ENCODE measurements at regions not wholly inside any gene's neighbourhood (a gene's known extent, or its start where the extent isn't known, plus 50 kb on each side); places are given as distances from the start of the nearest gene placed in this dataset.

DNA sequence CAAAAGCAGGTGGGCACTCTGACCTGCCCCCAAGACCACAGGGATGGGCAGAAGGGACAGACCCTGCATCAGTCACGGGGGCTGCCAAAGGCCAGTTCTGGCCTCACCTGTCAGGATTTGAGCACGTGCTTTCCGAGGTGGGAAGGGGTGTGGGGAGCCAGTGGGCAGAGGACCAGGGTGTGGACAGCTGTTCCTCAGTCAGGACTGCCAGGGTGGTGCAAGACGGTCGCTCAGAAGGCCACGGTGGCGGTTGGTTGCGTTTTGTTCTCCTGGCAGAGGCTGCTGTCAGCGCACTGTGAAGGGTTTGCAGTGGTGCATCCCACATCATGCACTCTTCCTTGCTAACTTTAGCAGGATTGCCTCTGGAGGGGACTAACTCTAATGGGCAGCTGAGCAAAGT lies 665.3 kb upstream of the RAB6C start:
- Histone ChIP-seq H3K4me2 (ENCODE audit: insufficient read depth, low read length) (no peak overlapping the region), H3K79me2 (ENCODE audit: control insufficient read depth, insufficient read depth, low read length) (no peaks in the 10 kb centered on the region), H2AFZ (ENCODE audit: low read depth, low read length) (no peak overlapping the region), H3K9me1 (replicated peaks; ENCODE audit: control insufficient read depth, extremely low read depth, insufficient read depth, low read length) (no peaks in the 10 kb centered on the region), H3K4me1 (ENCODE audit: control insufficient read depth, extremely low read depth, insufficient read depth, low read length) (no peaks in the 10 kb centered on the region), H3K36me3 (ENCODE audit: control insufficient read depth in 2 of 2, extremely low read depth in 1 of 2, insufficient read depth in 2 of 2, low read length in 2 of 2) (no peaks in the 10 kb centered on the region), H3K27ac (ENCODE audit: insufficient read depth, low read depth, low read length) (no peak overlapping the region), H3K27me3 (ENCODE audit: control insufficient read depth in 2 of 2, insufficient read depth in 2 of 2, low read length in 2 of 2) (no peaks in the 10 kb centered on the region), H3K9me3 (replicated peaks; ENCODE audit: control insufficient read depth, insufficient read depth, low read length) (peaks cover 2% of the 10 kb centered on the region), H3K9ac (replicated peaks; ENCODE audit: extremely low read depth, insufficient read depth, low read length) (no peak overlapping the region), H3K4me3 (replicated peaks in 1 of 3; ENCODE audit: insufficient read depth in 1 of 3, low read depth in 1 of 3, low read length in 3 of 3) (no peak overlapping the region), H4K20me1 (replicated peaks; ENCODE audit: control insufficient read depth, extremely low read depth, insufficient read depth, low read length) (no peaks in the 10 kb centered on the region)
- intact Hi-C loops (cut with micrococcal nuclease) (no loop called here), dilution Hi-C loops (cut with MboI; ENCODE audit: extremely low pct_ligation_motif_present, low sequenced_read_pairs) (no loop called here)
- FAIRE-seq (no peak), DNase-seq (ENCODE audit: low read depth, low spot score) (no peak)
- ChIA-PET CTCF (no interaction called here), POLR2A (no interaction called here)
- TF ChIP-seq, protein P1, sequence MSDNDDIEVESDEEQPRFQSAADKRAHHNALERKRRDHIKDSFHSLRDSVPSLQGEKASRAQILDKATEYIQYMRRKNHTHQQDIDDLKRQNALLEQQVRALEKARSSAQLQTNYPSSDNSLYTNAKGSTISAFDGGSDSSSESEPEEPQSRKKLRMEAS (IDR thresholded peaks at IDR 0.05; ENCODE audit: insufficient read depth, insufficient read length) = no peak
- TF ChIP-seq MYC (IDR thresholded peaks at IDR 0.05; ENCODE audit: low read depth, low read length) = no peak
- TF ChIP-seq EZH2 (IDR thresholded peaks at IDR 0.05; ENCODE audit: borderline replicate concordance, low read depth, low read length, severe bottlenecking) = no peak
- TF ChIP-seq GATA2 (IDR thresholded peaks at IDR 0.05; ENCODE audit: insufficient read depth, insufficient read length, low read depth, low read length) = no peak
- TF ChIP-seq POLR2AphosphoS5 (IDR thresholded peaks at IDR 0.05; ENCODE audit: insufficient read depth, low read depth, low read length) = no peak
- TF ChIP-seq FOS (IDR thresholded peaks at IDR 0.05; ENCODE audit: borderline replicate concordance, insufficient read depth, low read length) = no peak
- TF ChIP-seq, protein P2, sequence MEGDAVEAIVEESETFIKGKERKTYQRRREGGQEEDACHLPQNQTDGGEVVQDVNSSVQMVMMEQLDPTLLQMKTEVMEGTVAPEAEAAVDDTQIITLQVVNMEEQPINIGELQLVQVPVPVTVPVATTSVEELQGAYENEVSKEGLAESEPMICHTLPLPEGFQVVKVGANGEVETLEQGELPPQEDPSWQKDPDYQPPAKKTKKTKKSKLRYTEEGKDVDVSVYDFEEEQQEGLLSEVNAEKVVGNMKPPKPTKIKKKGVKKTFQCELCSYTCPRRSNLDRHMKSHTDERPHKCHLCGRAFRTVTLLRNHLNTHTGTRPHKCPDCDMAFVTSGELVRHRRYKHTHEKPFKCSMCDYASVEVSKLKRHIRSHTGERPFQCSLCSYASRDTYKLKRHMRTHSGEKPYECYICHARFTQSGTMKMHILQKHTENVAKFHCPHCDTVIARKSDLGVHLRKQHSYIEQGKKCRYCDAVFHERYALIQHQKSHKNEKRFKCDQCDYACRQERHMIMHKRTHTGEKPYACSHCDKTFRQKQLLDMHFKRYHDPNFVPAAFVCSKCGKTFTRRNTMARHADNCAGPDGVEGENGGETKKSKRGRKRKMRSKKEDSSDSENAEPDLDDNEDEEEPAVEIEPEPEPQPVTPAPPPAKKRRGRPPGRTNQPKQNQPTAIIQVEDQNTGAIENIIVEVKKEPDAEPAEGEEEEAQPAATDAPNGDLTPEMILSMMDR (IDR thresholded peaks at IDR 0.05; ENCODE audit: extremely low read depth in 1 of 2, insufficient read depth in 1 of 2, low read depth in 1 of 2, low read length in 2 of 2) = no peak
- BruUV-seq (replicated peaks) = no TSS peak
